ENCODE measurements at regions not wholly inside any gene's neighbourhood (a gene's known extent, or its start where the extent isn't known, plus 50 kb on each side); places are given as distances from the start of the nearest gene placed in this dataset.

DNA sequence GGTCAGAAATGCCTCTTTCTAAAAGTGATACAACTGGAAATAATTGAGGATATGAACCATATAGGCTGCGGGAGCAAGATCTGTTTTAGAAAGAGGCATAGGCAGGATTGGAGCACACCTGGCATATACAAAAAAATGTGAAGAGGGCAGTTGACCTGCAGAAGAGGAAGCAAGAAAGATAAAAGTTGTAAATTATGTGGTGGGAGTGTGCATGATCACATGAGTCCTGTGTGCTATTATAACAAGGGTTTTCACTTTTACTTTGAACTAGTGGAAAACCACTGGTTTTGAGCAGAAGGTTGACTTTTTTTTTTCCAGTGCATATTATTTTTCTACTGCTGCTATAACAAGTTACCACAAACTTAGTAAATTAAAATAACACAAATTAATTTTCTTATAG is 489.3 kb downstream of the ANXA1 start:
- Histone ChIP-seq H3K27ac (no peak overlapping the region), H3K4me3 (ENCODE audit: low read depth, low read length) (no peak overlapping the region), H3K36me3 (replicated peaks) (no peaks in the 10 kb centered on the region), H3K27me3 (replicated peaks) (no peaks in the 10 kb centered on the region)
- in situ Hi-C loops (cut with HindIII; ENCODE audit: low pct_ligation_motif_present, low sequenced_read_pairs) = no loop called here
- DNase-seq = no peak
- TF ChIP-seq, protein P1, sequence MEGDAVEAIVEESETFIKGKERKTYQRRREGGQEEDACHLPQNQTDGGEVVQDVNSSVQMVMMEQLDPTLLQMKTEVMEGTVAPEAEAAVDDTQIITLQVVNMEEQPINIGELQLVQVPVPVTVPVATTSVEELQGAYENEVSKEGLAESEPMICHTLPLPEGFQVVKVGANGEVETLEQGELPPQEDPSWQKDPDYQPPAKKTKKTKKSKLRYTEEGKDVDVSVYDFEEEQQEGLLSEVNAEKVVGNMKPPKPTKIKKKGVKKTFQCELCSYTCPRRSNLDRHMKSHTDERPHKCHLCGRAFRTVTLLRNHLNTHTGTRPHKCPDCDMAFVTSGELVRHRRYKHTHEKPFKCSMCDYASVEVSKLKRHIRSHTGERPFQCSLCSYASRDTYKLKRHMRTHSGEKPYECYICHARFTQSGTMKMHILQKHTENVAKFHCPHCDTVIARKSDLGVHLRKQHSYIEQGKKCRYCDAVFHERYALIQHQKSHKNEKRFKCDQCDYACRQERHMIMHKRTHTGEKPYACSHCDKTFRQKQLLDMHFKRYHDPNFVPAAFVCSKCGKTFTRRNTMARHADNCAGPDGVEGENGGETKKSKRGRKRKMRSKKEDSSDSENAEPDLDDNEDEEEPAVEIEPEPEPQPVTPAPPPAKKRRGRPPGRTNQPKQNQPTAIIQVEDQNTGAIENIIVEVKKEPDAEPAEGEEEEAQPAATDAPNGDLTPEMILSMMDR (IDR thresholded peaks at IDR 0.05; ENCODE audit: low read depth, low read length, missing control alignments) = no peak

DNA sequence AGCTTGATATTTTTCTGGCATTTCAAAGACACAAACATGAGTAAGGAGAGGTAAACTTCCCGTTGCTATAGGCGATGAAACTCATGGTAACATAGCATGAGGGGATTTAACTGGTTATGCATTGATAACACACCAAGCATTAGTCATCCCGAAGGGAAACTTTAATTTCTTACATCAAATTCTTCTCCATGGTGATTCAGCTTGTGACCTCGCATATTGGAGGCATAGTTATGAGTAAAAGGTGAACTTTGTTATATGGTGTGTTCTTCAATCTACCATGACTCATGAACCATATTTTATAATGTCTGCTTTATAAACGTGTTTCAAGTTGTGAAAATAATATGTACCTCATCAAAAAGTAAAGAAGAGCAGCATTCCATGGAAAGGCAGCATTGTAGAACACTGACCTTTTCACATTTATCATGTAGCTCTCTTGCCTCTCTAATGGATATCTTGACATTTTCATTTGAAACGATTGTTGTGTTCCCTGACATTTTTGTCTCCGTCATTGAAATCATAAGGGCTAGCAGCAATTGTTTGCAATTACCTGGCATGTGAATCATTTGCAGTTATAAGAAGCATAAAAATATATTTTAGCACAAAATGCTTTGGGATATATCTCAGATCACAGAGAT is 491.8 kb downstream of the ANXA1 start:
- Histone ChIP-seq H3K27me3 (replicated peaks) (no peaks in the 10 kb centered on the region), H3K4me3 (ENCODE audit: low read depth, low read length) (no peak overlapping the region), H3K27ac (no peak overlapping the region), H3K36me3 (replicated peaks) (no peaks in the 10 kb centered on the region)
- TF ChIP-seq, protein P1 (IDR thresholded peaks at IDR 0.05; ENCODE audit: low read depth, low read length, missing control alignments) = no peak
- in situ Hi-C loops (cut with HindIII; ENCODE audit: low pct_ligation_motif_present, low sequenced_read_pairs) = no loop called here
- DNase-seq = peak; percentile 2

DNA sequence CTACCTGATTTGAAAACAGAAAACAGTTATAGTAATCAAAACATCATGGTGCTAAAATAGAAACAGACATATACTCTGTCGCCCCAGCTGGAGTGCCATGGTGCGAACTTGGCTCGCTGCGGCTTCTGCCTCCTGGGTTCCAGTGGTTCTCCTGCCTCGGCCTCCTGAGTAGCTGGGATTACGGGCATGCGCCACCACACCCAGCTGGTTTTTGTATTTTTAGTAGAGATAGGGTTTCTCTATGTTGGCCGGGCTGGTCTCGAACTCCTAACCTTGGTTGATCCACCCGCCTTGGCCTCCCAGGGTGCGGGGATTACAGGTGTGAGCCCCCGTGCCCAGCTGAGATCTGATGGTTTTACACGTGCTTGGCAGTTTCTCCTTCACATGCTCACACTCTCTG is 495.9 kb downstream of the ANXA1 start:
- Histone ChIP-seq H3K27ac (no peak overlapping the region), H3K4me3 (ENCODE audit: low read depth, low read length) (no peak overlapping the region), H3K36me3 (replicated peaks) (no peaks in the 10 kb centered on the region), H3K27me3 (replicated peaks) (no peaks in the 10 kb centered on the region)
- TF ChIP-seq, protein P1 (IDR thresholded peaks at IDR 0.05; ENCODE audit: low read depth, low read length, missing control alignments) = no peak
- no peak for DNase-seq
- in situ Hi-C loops (cut with HindIII; ENCODE audit: low pct_ligation_motif_present, low sequenced_read_pairs) = no loop called here

DNA sequence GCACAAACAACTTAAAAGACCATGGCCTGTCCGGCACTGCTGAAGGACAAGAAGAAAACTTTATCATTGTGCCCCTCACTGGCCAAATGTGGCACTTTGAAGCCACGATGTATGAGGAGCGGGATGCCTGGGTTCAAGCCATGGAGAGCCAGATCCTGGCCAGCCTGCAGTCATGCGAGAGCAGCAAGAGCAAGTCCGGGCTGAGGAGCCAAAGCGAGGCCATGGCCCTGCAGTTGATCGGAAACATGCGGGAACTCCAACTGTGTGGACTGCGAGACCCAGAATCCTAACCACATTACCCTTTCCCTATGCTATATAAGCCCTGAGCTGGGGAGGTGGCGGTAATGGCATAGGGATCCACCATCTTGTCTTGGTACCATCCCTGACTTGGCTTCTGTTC is 497.9 kb downstream of the ANXA1 start:
- in situ Hi-C loops (cut with HindIII; ENCODE audit: low pct_ligation_motif_present, low sequenced_read_pairs) = no loop called here
- TF ChIP-seq, protein P1 (IDR thresholded peaks at IDR 0.05; ENCODE audit: low read depth, low read length, missing control alignments) = no peak
- no peak for DNase-seq
- H3K27me3 ChIP-seq (replicated peaks) = no peaks in the 10 kb centered on the region
- H3K36me3 ChIP-seq (replicated peaks) = no peaks in the 10 kb centered on the region
- no peak overlapping the region for H3K27ac ChIP-seq
- H3K4me3 ChIP-seq (ENCODE audit: low read depth, low read length) = no peak overlapping the region

DNA sequence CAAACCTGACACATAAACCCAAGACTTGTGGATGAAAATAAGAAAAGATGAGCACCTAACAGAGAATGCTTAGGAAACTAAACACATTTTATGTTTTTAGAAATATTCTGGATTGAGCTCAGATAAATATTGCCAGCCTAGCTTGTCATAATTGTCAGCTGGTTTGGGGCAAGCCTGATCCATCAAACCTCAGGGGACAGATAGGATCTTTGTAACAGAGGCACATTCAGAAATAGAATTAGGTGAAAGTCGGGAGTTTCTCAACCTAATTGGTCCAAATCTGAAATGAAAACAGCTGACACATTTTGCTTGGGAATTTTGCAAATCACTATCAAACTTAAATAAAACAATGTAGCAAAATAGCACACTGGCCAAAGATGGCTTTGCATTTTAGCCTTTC is 503.7 kb downstream of the ANXA1 start:
- no peaks in the 10 kb centered on the region for H3K36me3 ChIP-seq (replicated peaks)
- H3K27ac ChIP-seq = no peak overlapping the region
- in situ Hi-C loops (cut with HindIII; ENCODE audit: low pct_ligation_motif_present, low sequenced_read_pairs) = no loop called here
- H3K4me3 ChIP-seq (ENCODE audit: low read depth, low read length) = no peak overlapping the region
- TF ChIP-seq, protein P1 (IDR thresholded peaks at IDR 0.05; ENCODE audit: low read depth, low read length, missing control alignments) = no peak
- H3K27me3 ChIP-seq (replicated peaks) = no peaks in the 10 kb centered on the region
- no peak for DNase-seq

DNA sequence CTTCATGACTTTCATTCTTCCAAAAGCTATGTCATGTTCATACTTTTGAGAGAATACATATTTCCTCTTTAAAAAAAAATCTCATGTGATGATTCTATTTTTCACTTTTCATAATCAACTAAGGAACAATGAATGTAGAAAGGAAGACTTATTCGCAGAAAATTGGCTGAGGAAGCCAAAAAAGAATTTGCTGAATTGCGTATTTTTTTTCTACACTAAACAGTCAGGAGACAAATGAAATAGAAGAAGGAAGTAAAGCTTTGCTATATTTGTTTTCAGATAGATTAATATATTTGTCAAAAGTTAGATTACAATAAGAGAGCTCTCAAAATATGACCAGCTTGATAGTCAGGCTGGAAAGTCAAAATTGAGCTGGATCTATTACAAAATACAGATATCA is 504.2 kb downstream of the ANXA1 start:
- TF ChIP-seq, protein P1 (IDR thresholded peaks at IDR 0.05; ENCODE audit: low read depth, low read length, missing control alignments) = no peak
- no peak for DNase-seq
- Histone ChIP-seq H3K36me3 (replicated peaks) (no peaks in the 10 kb centered on the region), H3K27me3 (replicated peaks) (no peaks in the 10 kb centered on the region), H3K4me3 (ENCODE audit: low read depth, low read length) (no peak overlapping the region), H3K27ac (no peak overlapping the region)
- in situ Hi-C loops (cut with HindIII; ENCODE audit: low pct_ligation_motif_present, low sequenced_read_pairs) = no loop called here

Data from brain microvascular endothelial cell (primary cell).